Activated T-cell treated with anti-CD3 and anti-CD28 coated beads, Interleukin-2, amount 50 U/mL, for 1 hour (primary cell): ENCODE measurements at regions not wholly inside any gene's neighbourhood (a gene's known extent, or its start where the extent isn't known, plus 50 kb on each side); places are given as distances from the start of the nearest gene placed in this dataset.
"Not testable (repeated sequence)": the region's sequence is repeated elsewhere in the genome, so short reads cannot be mapped to it uniquely, and the experiment has no call there.

Source experiments
- DNase-seq: peaks from one replicate; pipeline ENCODE4 v3.0.0-alpha.2; 2020

DNA sequence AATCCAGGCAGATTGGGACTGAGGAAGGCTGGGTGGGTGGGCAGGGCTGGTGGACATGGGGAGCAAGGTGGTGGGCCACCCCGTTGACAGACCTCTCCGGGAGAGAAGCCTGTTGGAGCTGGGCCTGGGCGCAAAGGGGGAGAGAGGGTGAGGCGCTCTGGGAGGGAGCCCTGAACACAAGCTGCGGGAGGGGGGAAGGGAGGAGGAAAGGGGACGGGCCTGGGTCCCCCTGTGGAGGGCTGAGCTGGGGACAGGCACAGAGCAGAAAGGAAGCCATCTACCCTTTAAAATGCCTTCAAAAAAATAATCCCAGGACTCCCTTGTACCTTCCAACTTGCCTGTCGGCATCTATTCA, 161.8 kb downstream of the PSMG1 start:
- no peak for DNase-seq

DNA sequence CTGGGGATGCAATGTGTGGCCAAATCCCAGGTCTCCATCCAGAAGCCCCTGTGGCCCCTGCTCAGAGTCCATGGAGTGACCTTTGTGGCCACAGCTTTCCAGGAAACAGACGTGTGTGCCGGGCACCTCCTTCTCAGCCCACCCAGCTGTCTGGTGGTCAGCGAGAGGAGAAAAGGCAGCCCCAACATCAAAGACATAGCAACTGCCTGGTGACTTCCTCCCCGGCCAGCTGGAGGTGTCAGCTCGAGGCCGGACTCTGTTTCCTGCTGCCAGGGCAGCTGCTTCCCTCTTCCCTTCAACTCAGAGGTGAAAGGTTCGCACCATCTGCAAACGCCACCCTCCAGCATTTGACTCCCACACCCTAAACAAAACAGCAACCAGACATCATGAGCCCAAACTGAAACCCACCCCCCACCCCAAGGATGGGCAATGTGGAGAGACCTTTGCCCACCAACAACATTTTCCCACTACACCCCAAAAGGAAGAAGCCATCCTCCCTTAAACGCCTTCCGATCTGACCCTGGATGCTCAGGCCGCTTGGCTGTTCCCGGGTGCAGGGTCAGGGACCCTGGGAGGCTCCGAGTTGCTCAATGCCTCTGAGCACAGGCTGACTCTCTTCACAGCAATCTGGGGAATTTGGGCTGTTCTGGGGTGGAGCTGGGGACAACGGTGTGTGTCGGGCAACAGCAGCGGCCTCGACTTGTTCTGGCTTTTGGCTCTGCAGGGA, 162.3 kb downstream of the PSMG1 start:
- no peak for DNase-seq

DNA sequence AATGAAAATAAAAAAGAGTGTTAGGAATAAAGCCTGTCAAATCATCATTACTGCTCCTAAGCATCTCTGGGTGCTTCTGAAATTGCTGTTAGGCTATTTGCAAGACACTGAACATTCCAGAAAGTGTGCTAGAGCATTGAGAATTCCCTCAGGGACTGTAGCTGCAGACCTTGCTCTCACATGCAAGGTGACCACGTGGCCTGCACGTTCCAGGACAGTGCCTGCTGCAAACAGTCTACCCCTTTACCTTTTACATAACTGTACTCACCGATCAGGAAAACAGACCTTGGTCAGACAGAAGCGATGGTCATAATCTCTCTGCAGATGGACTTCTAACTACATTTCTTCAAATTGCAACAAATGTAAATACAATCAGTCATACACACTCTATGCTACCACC, 164.5 kb downstream of the PSMG1 start:
- DNase-seq, result no peak

DNA sequence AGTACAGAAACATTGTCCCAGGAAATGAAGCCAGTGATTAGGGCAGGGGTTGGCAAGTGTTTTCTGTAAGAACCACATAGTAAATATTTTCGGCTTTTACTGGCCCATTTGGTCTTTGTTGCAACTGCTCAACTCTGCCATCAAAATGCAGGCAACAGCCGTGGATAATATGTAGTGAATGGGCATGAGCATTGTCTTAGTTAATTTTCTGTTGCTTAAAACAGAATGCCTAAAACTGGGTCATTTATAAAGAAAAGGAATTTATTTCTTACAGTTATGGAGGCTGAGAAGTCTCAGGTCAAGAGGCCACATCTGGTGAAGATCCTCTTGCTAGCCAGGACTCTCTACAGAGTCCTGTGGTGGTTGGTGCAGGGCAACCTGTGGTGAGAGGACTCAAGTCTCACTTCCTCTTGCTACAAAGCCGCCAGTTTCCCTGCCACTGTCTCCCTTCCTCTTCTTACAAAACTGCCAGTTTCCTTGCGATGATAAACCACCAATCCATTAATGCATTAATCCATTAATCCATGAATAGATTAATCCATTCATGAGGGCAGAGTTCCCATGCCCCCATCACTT, 166.4 kb downstream of the PSMG1 start:
- no peak for DNase-seq

DNA sequence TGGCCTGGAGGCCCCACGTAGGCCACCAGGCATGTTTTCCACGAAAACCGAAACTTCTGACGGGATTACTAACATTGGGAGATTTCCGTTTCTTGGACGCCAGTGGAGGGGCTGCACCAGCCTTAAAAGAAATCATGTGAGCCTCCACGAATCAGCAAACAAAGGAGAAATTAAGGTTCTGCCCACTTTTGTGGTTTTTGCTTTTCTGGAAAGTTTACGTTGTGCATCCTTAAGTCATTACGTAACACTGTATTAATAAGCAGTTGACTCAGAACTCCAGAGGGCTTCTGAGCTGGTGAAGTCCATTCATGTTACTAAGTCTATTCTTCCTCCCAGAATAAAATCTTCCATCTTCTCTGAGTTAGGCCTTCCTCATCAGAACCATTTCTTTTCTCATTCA, 168.5 kb downstream of the PSMG1 start:
- DNase-seq, result no peak

DNA sequence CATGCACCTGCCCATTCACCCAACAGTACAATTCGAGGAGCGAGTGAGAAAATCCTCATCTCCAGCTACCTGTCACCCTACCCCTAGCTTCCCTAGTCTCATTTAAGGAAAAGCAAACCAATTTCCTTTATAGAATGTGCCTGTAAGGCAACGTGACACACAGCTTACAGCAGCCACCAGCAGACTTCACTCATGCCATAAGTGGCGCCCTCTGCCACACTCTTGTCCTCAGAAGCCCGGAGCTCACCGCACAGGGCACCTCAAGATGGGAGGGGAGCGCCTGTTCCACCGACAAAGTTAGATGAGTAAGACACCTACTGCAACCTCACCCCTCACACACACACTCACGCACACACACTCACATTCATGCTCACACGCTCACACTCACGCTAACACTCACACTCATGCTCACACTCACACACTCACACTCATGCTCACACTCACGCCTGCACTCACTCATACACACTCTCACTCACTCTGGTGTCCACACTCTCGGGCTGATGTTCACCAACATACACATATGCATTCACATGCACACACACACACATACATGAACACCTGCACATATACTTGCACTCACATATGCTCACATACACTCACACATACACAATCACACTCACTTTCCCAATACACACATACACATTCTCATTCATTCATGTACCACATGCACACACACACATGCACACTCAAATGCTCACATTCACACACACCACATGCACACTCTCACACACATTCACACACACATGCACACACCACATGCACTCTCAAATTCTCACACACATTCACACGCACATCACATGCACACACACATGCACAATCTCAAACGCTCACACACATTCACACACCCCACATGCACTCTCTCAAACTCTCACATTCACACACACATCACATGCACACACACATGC, 170.7 kb downstream of the PSMG1 start:
- no peak for DNase-seq

DNA sequence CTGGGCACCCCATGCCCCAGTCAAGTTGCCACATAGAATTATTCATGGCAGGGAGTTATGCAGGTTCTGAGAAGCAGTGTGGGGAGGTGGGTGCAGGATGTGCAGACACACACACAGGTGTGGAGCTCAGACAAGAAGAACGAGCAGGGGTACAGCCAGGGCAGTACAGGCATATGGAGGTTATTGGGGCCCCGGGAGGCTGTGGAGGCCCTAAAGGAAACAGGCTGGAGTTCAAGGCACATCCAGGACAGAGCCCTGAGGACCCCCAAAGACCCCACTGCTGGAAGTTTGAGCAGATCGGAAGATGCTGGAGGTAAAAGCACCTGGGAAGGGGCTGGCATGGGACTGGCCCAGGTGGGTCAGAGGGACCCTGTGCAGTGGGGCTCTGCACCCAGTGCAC, 171.3 kb downstream of the PSMG1 start:
- no peak for DNase-seq

DNA sequence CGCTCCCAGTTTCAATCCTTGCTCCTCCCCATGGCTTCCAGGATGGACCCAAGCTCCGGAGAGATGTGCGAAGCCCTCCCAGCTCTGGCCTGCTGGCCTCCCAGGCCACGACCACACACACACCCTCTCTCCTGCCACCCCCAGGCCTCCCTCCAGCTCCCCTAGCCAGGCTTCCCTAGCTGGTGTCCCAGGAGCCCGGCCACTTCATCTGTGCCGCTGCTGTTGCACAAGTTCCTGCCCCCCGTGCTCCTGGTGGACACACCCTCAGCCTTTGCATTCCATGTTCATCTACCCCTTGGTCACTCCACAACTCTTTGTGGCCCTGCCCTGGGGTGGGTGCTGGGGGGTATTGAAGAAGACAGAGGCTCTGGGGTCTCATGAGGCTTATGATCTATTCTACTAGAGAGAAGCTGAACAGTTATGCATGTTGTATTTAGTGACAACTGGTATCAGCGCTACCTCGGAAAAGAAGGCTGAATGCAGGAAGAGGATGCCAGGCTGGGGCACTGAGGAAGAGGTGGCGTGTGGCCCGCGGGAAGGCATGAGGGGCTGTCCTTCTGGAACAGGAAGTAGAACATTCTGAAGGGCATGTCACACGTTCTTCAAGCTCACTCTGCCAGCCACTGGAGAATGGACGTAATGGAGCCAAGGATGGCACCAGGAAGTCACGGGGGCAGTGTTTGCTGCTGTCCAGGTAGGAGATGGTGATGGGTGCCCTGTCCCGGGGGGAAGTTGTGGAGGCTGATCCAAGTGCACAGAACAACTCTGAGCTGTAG, 172.4 kb downstream of the PSMG1 start:
- no peak for DNase-seq

DNA sequence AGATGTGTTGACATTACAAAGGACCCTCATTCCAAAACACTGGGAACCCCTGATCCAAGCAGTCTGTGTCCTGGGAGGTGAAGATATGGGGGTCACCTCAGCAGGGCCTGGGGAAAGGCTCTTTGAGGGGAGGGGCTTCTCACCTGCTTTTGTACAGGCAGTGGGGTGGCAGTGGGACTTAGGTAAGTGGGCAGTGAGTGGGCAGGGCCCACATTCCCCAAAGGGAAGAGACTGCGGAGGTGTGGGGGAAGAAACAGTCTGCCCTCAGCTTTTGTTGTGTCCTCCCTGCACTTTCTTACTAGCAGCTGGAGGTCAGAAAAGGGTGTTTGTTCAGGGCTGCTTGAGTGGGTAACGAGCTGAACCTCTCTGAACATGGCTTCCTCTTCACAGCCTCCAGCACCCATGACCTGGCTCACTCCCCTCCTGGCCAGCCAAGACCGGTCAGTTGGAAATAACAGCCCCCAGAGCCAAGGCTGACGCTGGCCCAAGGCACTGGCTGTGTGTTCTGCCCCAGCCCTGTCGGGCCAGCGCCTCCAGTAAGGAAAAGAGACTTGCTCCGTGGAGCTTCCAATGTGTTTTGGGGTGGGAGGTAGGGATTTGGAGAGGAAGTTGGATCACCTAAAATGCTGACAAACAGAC, 173.5 kb downstream of the PSMG1 start:
- DNase-seq, result no peak

DNA sequence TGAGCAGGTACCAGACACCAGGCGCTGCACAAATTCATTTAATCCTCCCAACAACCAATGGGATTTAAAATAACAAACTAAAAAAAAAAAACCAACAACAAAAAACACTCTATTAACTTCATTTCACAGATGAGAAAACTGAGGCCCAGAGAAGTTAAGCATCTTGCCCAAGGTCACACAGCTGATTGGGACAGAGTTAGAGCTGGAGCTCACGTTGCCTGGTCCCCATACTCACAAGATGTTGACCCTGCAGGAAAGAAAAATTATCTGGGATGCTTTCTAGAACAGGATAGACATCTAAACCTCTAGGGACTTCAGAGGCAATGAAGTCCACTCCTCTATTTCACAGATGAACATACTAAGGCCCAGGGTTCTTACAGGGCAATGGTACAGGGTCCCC, 175.3 kb downstream of the PSMG1 start:
- no peak for DNase-seq

DNA sequence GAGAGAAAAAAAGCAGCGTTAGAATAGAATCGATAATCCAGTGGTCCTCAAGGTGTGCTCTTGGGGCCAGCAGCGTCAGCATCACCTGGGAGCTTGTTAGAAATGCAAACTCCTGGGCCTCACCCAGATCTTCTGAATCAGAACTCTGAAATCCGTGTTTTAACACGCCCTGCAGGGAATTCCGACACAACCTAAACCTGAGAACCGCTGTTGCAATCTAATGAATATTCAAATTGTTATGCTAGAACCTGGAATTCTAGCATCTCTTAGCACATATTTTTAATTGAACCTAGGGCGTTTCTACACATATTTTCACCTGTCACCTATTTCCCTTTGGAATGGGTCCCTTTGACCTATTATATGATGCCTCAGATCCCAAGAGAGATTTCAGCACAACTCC, 175.7 kb downstream of the PSMG1 start:
- no peak for DNase-seq

DNA sequence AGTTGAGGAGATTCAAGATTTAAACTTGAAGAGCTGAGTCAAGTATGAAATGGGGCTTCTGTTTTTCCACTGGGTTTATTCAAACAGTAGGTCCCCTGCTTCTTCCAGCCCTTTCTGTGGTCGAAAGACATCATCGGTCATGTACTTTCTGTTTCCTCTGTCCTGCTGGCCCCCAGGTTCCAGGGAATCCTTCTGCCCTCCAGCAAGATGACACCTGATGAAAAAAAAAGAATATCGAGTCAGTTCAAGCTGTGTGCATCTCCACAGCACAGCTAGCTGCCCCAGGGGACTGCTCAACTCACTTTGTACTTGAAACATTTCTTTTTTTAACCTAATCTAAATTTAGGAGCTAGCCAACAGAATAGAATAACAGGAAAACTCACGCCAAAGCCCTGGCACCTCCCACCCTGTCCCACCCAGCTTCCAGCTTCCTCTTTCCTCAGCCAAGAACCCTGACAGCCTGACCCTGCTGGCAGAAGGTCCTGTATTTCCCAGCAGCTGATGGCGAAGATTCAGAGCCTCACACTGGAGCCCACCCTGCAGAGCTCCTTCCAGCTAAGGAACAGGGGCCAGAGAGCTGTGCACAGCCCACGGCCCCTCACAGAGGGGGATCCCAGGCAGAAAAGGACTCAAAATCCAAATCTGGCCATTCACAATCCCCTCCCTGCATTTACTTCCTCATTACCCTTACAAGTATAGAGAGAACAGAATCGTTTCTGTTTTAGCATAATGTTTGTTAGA, 176.5 kb downstream of the PSMG1 start:
- DNase-seq, result no peak

DNA sequence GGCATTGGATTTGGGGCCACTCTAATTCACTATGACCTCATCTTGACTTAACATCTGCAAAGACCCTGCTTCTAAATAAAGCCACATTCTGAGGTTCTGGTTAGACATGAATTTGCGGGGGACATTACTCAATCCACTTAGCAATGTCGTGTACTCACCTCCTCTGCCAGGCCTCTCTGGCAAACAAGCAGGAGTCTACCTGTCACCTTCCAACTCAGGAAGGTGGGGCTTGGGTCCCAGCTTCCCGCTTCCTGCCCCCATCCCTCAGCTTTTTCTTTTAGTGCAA, 177.8 kb downstream of the PSMG1 start:
- DNase-seq, result no peak

DNA sequence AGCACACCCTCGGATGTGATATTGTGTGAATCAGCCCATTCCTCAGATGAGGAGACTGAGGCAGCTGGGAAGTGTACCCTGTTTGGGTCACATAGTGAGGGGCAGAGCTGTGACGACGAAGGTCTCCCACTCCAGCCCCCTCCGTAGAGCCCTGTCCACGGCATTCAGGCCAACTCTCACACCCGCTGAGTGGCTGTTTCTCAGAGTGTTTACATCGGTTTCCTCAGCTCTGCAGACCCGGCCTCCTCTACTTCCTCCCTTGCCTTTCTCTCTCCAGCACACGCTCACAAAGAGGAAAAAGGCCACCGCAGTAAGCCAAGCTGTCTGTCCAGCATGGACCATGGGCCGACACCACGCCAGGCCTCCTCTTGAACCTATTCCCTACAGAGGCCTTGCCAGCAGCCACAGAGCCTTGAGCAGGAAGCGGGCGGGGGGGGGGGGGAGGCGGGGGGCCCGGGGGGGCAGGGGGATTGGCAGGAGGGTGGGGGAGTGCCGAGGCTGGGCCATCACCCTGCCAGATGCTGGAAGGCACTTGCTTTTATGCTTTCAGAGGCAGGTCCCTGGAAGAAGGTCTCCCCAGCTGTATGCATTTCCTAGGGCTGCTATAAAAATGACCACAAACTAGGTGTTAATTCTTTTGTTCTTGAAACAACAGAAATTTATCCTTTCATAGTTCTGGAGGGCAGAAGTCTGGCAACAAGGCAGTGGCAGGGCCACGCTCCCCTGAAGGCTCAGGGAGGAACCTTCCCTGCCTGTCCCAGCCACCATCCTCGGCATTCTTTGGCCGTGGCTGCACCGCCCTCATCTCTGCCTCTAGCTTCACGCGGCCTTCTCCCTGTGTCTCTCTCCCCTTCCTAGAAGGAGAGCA, 178.4 kb downstream of the PSMG1 start:
- DNase-seq, result peak; percentile 20

DNA sequence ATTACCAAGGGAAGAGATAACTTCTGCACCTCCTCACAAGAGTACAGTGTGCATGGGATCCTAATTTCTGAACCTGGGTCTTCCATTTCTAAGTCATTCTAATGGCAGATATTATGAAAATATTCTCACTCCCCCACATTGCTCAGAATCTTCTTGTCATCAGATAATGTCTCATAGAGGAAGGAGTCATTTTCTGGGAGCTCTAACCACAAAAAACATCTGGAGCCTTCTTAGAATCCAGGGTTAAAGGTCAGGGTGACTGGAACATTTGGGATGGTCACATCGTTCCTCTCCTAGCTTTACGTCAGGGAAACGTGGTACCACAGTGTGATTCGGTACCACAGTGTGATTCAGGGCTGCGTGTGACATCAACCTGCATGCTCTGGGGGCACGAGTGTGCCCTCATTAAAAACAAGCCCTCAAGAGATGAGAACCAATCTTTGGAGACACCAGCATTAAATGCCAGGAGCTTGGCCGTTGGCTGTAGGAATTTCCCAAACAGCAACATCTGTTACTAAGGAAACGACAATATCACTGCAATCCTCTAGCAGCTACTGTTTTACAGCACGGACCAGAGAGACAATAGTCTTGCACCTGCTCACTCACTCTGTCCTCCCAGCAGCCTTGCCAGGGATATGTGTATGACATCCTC, 179.1 kb downstream of the PSMG1 start:
- no peak for DNase-seq

DNA sequence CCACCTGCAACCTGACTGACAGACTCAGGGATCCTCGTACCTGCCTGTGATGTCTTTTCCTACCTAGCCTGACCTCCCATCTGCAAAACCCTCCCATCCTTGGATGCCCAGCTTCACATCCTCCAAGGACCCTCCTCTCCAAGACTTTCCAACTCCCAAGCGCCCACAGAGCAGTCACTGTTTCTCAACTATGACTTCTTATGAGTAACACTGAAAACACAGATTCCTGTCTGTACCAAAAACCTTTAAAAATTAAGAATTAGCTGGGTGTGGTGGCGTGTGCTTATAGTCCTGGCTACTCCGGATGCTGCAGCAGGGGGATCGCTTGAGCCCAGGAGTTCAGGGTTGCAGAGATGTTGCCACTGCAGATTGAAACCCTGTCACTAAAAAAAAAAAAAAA, 181.9 kb downstream of the PSMG1 start:
- DNase-seq, result no peak

DNA sequence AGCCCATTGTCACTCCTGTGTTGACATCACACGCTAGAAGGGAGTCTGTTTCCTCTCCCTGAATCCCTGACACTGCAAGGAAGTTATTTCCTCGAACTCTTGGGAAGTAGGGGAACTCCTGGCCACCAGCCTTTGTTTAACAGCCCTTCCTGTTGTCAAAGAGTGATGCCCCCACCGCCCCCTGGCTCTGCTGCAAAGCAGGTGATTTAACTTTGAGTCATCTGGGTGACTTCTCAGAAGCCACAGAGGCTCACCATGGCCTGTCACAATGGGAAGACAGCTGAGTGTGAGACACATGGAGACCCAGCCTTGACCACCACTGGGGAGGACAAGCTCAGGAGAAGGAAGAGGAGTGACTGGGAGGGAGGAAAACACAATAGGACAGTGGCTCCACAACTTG, 182.8 kb downstream of the PSMG1 start:
- no peak for DNase-seq

DNA sequence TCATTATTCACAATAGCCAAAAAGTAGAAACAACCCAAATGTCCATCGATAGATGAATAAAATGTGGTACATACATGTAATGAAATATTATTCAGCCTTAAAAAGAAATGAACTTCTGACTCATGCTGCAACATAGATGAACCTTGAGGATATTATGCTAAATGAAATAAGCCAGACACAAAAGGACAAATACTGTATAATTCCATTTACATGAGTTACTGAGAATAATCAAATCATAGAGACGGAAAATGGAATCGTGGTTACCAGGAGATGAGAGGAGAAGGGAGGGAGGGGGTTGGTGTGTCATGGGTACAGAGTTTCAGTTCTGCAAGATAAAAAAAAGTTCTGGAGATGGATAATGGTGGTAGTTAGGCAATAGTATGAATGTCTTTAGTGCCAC, 184.1 kb downstream of the PSMG1 start:
- no peak for DNase-seq

DNA sequence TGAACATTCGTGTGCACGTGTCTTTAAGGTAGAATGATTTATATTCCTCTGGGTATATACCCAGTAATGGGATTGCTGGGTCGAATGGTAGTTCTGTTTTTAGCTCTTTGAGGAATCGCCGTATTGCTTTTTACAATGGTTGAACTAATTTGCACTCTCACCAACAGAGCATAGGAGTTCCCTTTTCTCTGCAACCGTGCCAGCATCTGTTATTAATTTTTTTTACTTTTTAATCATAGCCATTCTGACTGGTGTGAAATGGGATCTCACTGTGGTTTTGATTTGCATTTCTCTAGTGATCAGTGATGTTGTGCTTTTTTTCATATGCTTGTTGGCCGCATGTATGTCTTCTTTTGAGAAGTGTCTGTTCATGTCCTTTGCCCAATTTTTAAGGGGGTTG, 185.0 kb downstream of the PSMG1 start:
- DNase-seq, result not testable (repeated sequence)

DNA sequence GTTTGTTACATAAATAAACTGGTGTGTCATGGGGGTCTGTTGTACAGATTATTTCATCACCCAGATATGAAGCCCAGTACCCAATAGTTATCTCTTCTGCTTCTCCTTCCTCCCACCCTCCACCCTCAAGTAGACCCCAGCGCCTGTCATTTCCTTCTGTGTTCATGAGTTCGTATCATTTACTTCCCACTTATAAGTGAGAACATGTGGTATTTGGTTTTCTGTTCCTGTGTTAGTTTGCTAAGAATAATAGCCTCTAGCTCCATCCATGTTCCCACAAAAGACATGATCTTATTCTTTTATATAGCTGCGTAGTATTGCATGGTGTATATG, 185.4 kb downstream of the PSMG1 start:
- not testable (repeated sequence) for DNase-seq
